Vagina (tissue), 2 donors: ENCODE measurements at regions not wholly inside any gene's neighbourhood (a gene's known extent, or its start where the extent isn't known, plus 50 kb on each side); places are given as distances from the start of the nearest gene placed in this dataset.

ENCODE experiments used
- POLR2A ChIP-seq, 2 donors: fragments of 450-650 bp; IDR thresholded peaks; one replicate each; pipeline ENCODE4 v1.6.1; 2017; ENCODE audit warnings: antibody characterized with exemption in 2 of 2, mild to moderate bottlenecking in 2 of 2, moderate library complexity in 2 of 2
- POLR2AphosphoS5 ChIP-seq, 2 donors: sonication (generic); formaldehyde crosslinking; IDR thresholded peaks; one replicate each; pipeline ENCODE4 v1.9.0; 2017; ENCODE audit warnings: antibody characterized with exemption in 2 of 2, mild to moderate bottlenecking in 2 of 2, low read depth in 1 of 2; ENCODE audit not compliant: insufficient read depth in 1 of 2

- no peak for TF ChIP-seq POLR2A (IDR thresholded peaks at IDR 0.05)
- TF ChIP-seq POLR2AphosphoS5 (IDR thresholded peaks at IDR 0.05; ENCODE audit: insufficient read depth in 1 of 2, low read depth in 1 of 2) = no peak
These were observed 276.5 kb downstream of the PLPP3 start for GRCh38 chr1:56302878-56303277.
